ENCODE measurements at regions not wholly inside any gene's neighbourhood (a gene's known extent, or its start where the extent isn't known, plus 50 kb on each side); places are given as distances from the start of the nearest gene placed in this dataset.
"Not testable (repeated sequence)": the region's sequence is repeated elsewhere in the genome, so short reads cannot be mapped to it uniquely, and the experiment has no call there.

DNA sequence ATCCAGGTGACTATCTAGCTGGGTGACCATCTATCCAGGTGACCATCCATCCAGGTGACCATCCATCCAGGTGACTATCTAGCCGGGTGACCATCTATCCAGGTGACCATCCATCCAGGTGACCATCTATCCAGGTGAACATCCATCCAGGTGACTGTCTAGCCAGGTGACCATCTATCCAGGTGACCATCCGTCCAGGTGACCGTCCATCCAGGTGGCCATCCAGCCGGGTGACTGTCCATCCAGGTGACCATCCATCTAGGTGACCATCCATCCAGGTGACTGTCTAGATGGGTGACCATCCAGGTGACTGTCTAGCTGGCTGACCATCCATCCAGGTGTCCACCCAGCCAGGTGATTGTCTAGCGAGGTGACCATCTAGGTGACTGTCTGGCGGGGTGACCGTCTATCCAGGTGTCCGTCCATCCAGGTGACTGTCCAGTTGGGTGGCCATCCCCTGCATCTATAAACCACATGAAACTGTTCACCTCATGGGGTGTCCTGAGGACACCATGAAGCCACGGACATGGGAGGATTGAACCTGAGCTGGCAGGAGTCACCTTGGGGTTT lies 305.3 kb downstream of the NDUFA10 start:
- no peak overlapping the region for H3K4me3 ChIP-seq
- RAD21 ChIA-PET (ENCODE audit: unreplicated experiment), result no interaction called here
- no peak overlapping the region for H3K9ac ChIP-seq (ENCODE audit: control insufficient read depth, insufficient read depth, low read length)
- no peak for FAIRE-seq
- no TSS peak for BruUV-seq (replicated peaks)
- no peak for ATAC-seq
- DNase-seq (ENCODE audit: low read depth, low spot score), result no peak
- H2AFZ ChIP-seq (ENCODE audit: control insufficient read depth, low read depth, low read length), result no peak overlapping the region
- TF ChIP-seq CREB1 (IDR thresholded peaks at IDR 0.05; ENCODE audit: low read depth), result no peak
- TF ChIP-seq, protein P1, sequence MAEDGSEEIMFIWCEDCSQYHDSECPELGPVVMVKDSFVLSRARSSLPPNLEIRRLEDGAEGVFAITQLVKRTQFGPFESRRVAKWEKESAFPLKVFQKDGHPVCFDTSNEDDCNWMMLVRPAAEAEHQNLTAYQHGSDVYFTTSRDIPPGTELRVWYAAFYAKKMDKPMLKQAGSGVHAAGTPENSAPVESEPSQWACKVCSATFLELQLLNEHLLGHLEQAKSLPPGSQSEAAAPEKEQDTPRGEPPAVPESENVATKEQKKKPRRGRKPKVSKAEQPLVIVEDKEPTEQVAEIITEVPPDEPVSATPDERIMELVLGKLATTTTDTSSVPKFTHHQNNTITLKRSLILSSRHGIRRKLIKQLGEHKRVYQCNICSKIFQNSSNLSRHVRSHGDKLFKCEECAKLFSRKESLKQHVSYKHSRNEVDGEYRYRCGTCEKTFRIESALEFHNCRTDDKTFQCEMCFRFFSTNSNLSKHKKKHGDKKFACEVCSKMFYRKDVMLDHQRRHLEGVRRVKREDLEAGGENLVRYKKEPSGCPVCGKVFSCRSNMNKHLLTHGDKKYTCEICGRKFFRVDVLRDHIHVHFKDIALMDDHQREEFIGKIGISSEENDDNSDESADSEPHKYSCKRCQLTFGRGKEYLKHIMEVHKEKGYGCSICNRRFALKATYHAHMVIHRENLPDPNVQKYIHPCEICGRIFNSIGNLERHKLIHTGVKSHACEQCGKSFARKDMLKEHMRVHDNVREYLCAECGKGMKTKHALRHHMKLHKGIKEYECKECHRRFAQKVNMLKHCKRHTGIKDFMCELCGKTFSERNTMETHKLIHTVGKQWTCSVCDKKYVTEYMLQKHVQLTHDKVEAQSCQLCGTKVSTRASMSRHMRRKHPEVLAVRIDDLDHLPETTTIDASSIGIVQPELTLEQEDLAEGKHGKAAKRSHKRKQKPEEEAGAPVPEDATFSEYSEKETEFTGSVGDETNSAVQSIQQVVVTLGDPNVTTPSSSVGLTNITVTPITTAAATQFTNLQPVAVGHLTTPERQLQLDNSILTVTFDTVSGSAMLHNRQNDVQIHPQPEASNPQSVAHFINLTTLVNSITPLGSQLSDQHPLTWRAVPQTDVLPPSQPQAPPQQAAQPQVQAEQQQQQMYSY (CRISPR knock-in tag; IDR thresholded peaks at IDR 0.05), result no peak
- no peak for TF ChIP-seq RAD21 (IDR thresholded peaks at IDR 0.05; ENCODE audit: insufficient read depth, low read depth, low read length)
- TF ChIP-seq POU2F2 (IDR thresholded peaks at IDR 0.05; ENCODE audit: borderline replicate concordance, low read depth, low read length), result no peak
- no peak for TF ChIP-seq CHD1 (IDR thresholded peaks at IDR 0.05; ENCODE audit: low read depth, low read length)
- TF ChIP-seq ZNF274 (IDR thresholded peaks at IDR 0.05; ENCODE audit: insufficient read depth, insufficient read length), result no peak
- TF ChIP-seq, protein P2, sequence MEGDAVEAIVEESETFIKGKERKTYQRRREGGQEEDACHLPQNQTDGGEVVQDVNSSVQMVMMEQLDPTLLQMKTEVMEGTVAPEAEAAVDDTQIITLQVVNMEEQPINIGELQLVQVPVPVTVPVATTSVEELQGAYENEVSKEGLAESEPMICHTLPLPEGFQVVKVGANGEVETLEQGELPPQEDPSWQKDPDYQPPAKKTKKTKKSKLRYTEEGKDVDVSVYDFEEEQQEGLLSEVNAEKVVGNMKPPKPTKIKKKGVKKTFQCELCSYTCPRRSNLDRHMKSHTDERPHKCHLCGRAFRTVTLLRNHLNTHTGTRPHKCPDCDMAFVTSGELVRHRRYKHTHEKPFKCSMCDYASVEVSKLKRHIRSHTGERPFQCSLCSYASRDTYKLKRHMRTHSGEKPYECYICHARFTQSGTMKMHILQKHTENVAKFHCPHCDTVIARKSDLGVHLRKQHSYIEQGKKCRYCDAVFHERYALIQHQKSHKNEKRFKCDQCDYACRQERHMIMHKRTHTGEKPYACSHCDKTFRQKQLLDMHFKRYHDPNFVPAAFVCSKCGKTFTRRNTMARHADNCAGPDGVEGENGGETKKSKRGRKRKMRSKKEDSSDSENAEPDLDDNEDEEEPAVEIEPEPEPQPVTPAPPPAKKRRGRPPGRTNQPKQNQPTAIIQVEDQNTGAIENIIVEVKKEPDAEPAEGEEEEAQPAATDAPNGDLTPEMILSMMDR (IDR thresholded peaks at IDR 0.05 in 2 of 3, conservative IDR thresholded peaks at IDR 0.05 in 1 of 3; ENCODE audit: control insufficient read depth in 2 of 3, extremely low read depth in 1 of 3, insufficient read depth in 1 of 3, low read depth in 3 of 3, low read length in 3 of 3), result no peak
- TF ChIP-seq TARDBP (IDR thresholded peaks at IDR 0.05; ENCODE audit: borderline replicate concordance), result no peak
- no peak for TF ChIP-seq MXI1 (IDR thresholded peaks at IDR 0.05; ENCODE audit: low read depth, low read length)
- no peak for TF ChIP-seq BRCA1 (IDR thresholded peaks at IDR 0.05; ENCODE audit: low read depth, low read length)
- no peak for TF ChIP-seq CBX5 (IDR thresholded peaks at IDR 0.05; ENCODE audit: low read depth)
- H4K20me1 ChIP-seq (ENCODE audit: control insufficient read depth, insufficient read depth), result no peaks in the 10 kb centered on the region
- no peaks in the 10 kb centered on the region for H3K4me1 ChIP-seq (ENCODE audit: control insufficient read depth, insufficient read depth, low read length)
- H3K9me3 ChIP-seq (replicated peaks; ENCODE audit: control insufficient read depth, insufficient read depth, low read length), result no peaks in the 10 kb centered on the region; the same call in 2 of the 3 replicates
- H3K27ac ChIP-seq (ENCODE audit: control insufficient read depth, insufficient read depth), result no peak overlapping the region
- CTCF ChIA-PET, result no interaction called here
- POLR2A ChIA-PET, result no interaction called here
- in situ Hi-C loops (cut with MboI) (no loop called here), intact Hi-C loops (cut with micrococcal nuclease; ENCODE audit: unreplicated experiment) (no loop called here)
- SMC1A ChIA-PET (ENCODE audit: uncharacterized antibody, unreplicated experiment), result interaction anchor here (0.6 kb wide), 1 partner anchor 14 kb away, joined by 3 read pairs; no protein-coding TSS in a partner anchor
- no peaks in the 10 kb centered on the region for H3K36me3 ChIP-seq (ENCODE audit: control insufficient read depth in 2 of 2, insufficient read depth in 2 of 2, low read length in 1 of 2)
- no peak overlapping the region for H3K4me2 ChIP-seq (ENCODE audit: control insufficient read depth, insufficient read depth)
- H3K79me2 ChIP-seq (ENCODE audit: control insufficient read depth, insufficient read depth, low read length), result no peaks in the 10 kb centered on the region
- H3K27me3 ChIP-seq (replicated peaks in 1 of 2; ENCODE audit: control insufficient read depth in 2 of 2, insufficient read depth in 2 of 2, low read length in 1 of 2), result no peaks in the 10 kb centered on the region; a peak in 1 of 4 replicates
- WGBS (ENCODE audit: insufficient coverage, insufficient replicate concordance, low lambda C conversion rate, missing lambda C conversion rate), result 48% methylated on average over 9 of the region's 9 CpGs

DNA sequence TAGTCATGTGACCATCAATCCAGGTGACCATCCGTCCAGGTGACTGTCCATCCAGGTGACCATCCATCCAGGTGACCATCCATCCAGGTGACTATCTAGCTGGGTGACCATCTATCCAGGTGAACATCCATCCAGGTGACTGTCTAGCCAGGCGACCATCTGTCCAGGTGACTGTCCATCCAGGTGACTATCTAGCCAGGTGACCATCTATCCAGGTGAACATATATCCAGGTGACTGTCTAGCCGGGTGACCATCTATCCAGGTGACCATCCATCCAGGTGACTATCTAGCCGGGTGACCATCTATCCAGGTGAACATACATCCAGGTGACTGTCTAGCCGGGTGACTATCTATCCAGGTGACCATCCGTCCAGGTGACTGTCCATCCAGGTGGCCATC lies 306.2 kb downstream of the NDUFA10 start:
- H3K27ac ChIP-seq (ENCODE audit: control insufficient read depth, insufficient read depth); H3K36me3 ChIP-seq (ENCODE audit: control insufficient read depth in 2 of 2, insufficient read depth in 2 of 2, low read length in 1 of 2); in situ Hi-C loops (cut with MboI); BruUV-seq (replicated peaks); H3K27me3 ChIP-seq (replicated peaks in 1 of 2; ENCODE audit: control insufficient read depth in 2 of 2, insufficient read depth in 2 of 2, low read length in 1 of 2); RAD21 ChIA-PET (ENCODE audit: unreplicated experiment); H2AFZ ChIP-seq (ENCODE audit: control insufficient read depth, low read depth, low read length); FAIRE-seq; H4K20me1 ChIP-seq (ENCODE audit: control insufficient read depth, insufficient read depth); H3K4me1 ChIP-seq (ENCODE audit: control insufficient read depth, insufficient read depth, low read length); DNase-seq (ENCODE audit: low read depth, low spot score); intact Hi-C loops (cut with micrococcal nuclease; ENCODE audit: unreplicated experiment); CTCF ChIA-PET; POLR2A ChIA-PET; H3K4me3 ChIP-seq; H3K79me2 ChIP-seq (ENCODE audit: control insufficient read depth, insufficient read depth, low read length); SMC1A ChIA-PET (ENCODE audit: uncharacterized antibody, unreplicated experiment); ATAC-seq; H3K9ac ChIP-seq (ENCODE audit: control insufficient read depth, insufficient read depth, low read length); H3K4me2 ChIP-seq (ENCODE audit: control insufficient read depth, insufficient read depth); H3K9me3 ChIP-seq (replicated peaks; ENCODE audit: control insufficient read depth, insufficient read depth, low read length): not testable (repeated sequence)
- WGBS (ENCODE audit: insufficient coverage, insufficient replicate concordance, low lambda C conversion rate, missing lambda C conversion rate), result 38% methylated on average over 6 of the region's 6 CpGs

Data from GM12878 (cell line).